Bronchial epithelial cell (primary cell): ENCODE measurements at regions not wholly inside any gene's neighbourhood (a gene's known extent, or its start where the extent isn't known, plus 50 kb on each side); places are given as distances from the start of the nearest gene placed in this dataset.
"Not testable (repeated sequence)": the region's sequence is repeated elsewhere in the genome, so short reads cannot be mapped to it uniquely, and the experiment has no call there.

ENCODE experiments used
- DNase-seq: peaks from one replicate; pipeline ENCODE4 v3.0.0-alpha.2; 2010; ENCODE audit warnings: low read depth
- FAIRE-seq: peaks from 2 replicates; lab custom pipeline; 2011; peaks lifted over from hg19 to GRCh38; lab: Jason Lieb, UNC
- H3K27me3 ChIP-seq: 2 replicates; pipeline ENCODE4 v1.5.1; 2011; ENCODE audit warnings: low read length; ENCODE audit not compliant: control insufficient read depth, insufficient read depth
- H3K36me3 ChIP-seq: 2 replicates; pipeline ENCODE4 v1.5.1; 2011; ENCODE audit warnings: low read length; ENCODE audit not compliant: control insufficient read depth, insufficient read depth
- H3K4me3 ChIP-seq: 2 replicates; pipeline ENCODE4 v1.5.1; 2011; ENCODE audit warnings: mild to moderate bottlenecking, low read depth, low read length, control low read depth
- CTCF ChIP-seq: IDR thresholded peaks from 2 replicates; pipeline ENCODE4 v1.5.1; 2011; ENCODE audit warnings: mild to moderate bottlenecking, moderate library complexity, low read length, control low read depth, inconsistent platforms; ENCODE audit not compliant: insufficient read depth, severe bottlenecking

DNA sequence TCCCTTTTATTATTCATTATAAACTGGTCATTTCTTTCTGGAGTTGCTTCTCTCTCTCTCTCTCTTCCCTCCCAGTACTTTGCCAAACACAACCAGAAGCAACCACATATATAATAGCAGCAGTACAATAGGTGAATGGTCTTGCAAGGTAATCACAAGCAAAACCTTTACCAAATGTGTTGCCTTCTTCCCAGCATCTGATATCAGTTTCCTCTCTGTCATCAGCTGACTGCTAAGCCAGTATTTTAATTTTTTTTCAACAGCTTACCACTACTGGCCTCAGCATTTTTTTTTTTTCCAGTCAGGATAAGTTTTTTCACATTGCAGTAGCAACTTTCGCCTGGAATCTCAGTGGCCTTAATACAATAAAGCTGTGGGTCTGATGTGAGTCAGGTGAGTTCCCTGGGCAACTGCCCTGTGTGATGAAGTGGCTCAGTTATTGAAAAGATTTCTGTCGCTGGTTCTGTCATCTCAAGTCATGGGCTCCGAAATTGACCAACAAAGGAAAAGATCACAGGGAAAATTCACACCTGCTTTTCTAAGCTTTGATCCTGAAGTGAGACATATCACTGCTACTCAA is 282.5 kb upstream of the AMIGO2 start:
- DNase-seq (no peak), FAIRE-seq (no peak)
- no peak for TF ChIP-seq CTCF
- Histone ChIP-seq H3K4me3 (no peak overlapping the region), H3K27me3 (no peaks in the 10 kb centered on the region), H3K36me3 (no peaks in the 10 kb centered on the region)

DNA sequence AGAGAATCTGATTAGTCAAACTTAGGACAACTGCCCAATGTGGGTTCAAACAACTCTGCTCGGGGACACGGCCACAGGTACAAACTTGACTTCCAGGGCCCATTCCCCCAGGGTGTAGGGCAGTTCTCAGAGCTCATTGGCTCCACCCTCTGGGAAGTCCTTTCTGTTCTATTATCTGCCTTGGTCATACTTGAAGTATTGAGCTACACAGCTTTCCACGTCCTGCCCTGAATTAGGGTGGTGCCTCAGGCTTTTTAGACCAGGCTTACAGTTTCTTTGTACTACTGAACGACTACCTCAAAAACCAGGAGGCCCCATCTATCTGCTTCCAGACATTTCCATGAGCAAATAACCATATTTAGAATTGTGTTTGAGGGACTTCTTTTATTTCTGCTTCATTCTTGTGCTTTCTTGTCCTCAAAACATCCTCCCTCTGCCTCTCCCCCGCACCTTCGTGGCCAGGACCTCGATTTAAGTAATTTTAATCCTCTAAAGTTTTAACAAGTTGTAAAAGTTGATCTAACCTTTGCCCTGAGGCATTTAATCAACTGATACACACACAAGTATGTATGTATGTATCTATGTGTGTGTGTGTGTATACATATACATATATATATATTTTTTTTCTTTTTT is 281.7 kb upstream of the AMIGO2 start:
- no peak overlapping the region for H3K4me3 ChIP-seq

GRCh38 chr12:47360771-47361388 is 281.1 kb upstream of the AMIGO2 start:
- no peaks in the 10 kb centered on the region for H3K27me3 ChIP-seq
- H3K4me3 ChIP-seq, result no peak overlapping the region
- TF ChIP-seq CTCF, result no peak
- FAIRE-seq, result no peak
- no peak for DNase-seq
- H3K36me3 ChIP-seq, result no peaks in the 10 kb centered on the region

More for the DNA sequence above, 281.7 kb upstream of the AMIGO2 start:
- no peaks in the 10 kb centered on the region for H3K27me3 ChIP-seq
- TF ChIP-seq CTCF, result no peak
- H3K36me3 ChIP-seq, result no peaks in the 10 kb centered on the region
- DNase-seq, result peak; percentile 75
- no peak for FAIRE-seq

- DNase-seq (no peak), FAIRE-seq (no peak)
- Histone ChIP-seq H3K4me3 (no peak overlapping the region), H3K36me3 (no peaks in the 10 kb centered on the region), H3K27me3 (no peaks in the 10 kb centered on the region)
- no peak for TF ChIP-seq CTCF
Measured at GRCh38 chr12:47360093-47360480, 280.3 kb upstream of the AMIGO2 start.

DNA sequence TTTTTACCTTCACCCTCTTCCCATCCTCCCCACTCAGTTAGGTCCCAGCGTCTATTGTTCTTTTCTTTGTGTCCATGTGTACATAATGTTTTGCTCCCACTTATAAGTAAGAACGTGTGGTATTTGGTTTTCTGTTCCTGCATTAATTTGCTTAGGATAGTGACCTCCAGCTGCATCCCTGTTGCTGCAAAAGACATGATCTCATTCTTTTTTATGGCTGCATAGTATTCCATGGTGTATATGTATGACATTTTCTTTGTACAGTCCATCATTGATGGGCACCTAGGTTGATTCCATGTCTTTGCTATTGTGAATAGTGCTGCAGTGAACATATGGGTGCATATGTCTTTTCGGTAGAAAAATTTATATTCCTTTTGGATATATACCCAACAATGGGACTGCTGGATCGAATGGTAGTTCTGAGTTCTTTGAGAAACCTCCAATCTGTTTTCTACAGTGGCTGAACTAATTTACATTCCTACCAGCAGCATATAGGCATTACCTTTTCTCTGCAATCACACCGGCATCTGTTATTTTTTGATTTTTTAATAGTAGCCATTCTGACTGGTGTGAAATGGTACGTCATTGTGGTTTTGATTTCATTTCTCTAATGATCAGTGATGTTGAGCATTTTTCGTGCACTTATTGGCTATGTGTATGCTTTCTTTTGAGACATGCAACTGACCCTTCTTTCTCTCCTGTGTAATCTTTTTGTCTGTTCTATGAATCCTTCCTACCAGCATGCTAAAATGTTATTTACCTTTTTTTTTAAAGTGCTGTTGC is 279.7 kb upstream of the AMIGO2 start:
- H3K4me3 ChIP-seq, result no peak overlapping the region
- no peak for DNase-seq
- TF ChIP-seq CTCF, result no peak
- H3K36me3 ChIP-seq, result no peaks in the 10 kb centered on the region
- FAIRE-seq, result no peak
- no peaks in the 10 kb centered on the region for H3K27me3 ChIP-seq

- H3K27me3 ChIP-seq, H3K36me3 ChIP-seq, H3K4me3 ChIP-seq, FAIRE-seq, DNase-seq: not testable (repeated sequence)
Measured at GRCh38 chr12:47357006-47357405, 277.2 kb upstream of the AMIGO2 start.
